H1 (cell line): ENCODE measurements at regions not wholly inside any gene's neighbourhood (a gene's known extent, or its start where the extent isn't known, plus 50 kb on each side); places are given as distances from the start of the nearest gene placed in this dataset.

Experiments
- ATF2 ChIP-seq: IDR thresholded peaks from 2 replicates; pipeline ENCODE4 v1.6.1; 2012; ENCODE audit warnings: low read length, inconsistent platforms
- CHD7 ChIP-seq: fragments of 300-600 bp; sonication (generic); IDR thresholded peaks from 2 replicates; pipeline ENCODE4 v1.7.1; 2012; ENCODE audit warnings: low read length, moderate library complexity, mild to moderate bottlenecking, inconsistent platforms; ENCODE audit not compliant: insufficient replicate concordance
- CTBP2 ChIP-seq: IDR thresholded peaks from 2 replicates; pipeline ENCODE4 v1.7.0; 2011; ENCODE audit warnings: borderline replicate concordance, mild to moderate bottlenecking, moderate library complexity, mixed read lengths, low read length; ENCODE audit not compliant: insufficient read depth, insufficient read length
- GABPA ChIP-seq: IDR thresholded peaks from 2 replicates; pipeline ENCODE4 v1.6.1; 2011; ENCODE audit warnings: mild to moderate bottlenecking, low read length, moderate library complexity, borderline replicate concordance; ENCODE audit not compliant: insufficient read depth
- SP4 ChIP-seq: IDR thresholded peaks from 2 replicates; pipeline ENCODE4 v1.6.1; 2012; ENCODE audit warnings: low read length, inconsistent platforms

- TF ChIP-seq CHD7 = no peak
- no peak for TF ChIP-seq GABPA
- TF ChIP-seq ATF2 = no peak
- no peak for TF ChIP-seq SP4
- TF ChIP-seq CTBP2 = no peak
Measured at GRCh38 chr4:72629540-72629939, 60.5 kb upstream of the ADAMTS3 start (continued).
